HL-60 (cell line): ENCODE measurements at regions not wholly inside any gene's neighbourhood (a gene's known extent, or its start where the extent isn't known, plus 50 kb on each side); places are given as distances from the start of the nearest gene placed in this dataset.

Experiments
- GABPA ChIP-seq: IDR thresholded peaks from 2 replicates; pipeline ENCODE4 v1.6.1; 2012; ENCODE audit warnings: low read depth
- POLR2AphosphoS5 ChIP-seq: IDR thresholded peaks from 2 replicates; pipeline ENCODE4 v1.6.1; 2012; ENCODE audit warnings: low read depth
- TF ChIP-seq, protein P1 (sequence below): IDR thresholded peaks from 2 replicates; pipeline ENCODE4 v1.6.1; 2012; ENCODE audit warnings: low read depth; ENCODE audit not compliant: insufficient replicate concordance
- TF ChIP-seq, protein P2 (sequence below): IDR thresholded peaks from one replicate; pipeline ENCODE4 v1.5.1; 2011; ENCODE audit warnings: low read length, control low read depth, inconsistent platforms; ENCODE audit not compliant: insufficient read depth

DNA sequence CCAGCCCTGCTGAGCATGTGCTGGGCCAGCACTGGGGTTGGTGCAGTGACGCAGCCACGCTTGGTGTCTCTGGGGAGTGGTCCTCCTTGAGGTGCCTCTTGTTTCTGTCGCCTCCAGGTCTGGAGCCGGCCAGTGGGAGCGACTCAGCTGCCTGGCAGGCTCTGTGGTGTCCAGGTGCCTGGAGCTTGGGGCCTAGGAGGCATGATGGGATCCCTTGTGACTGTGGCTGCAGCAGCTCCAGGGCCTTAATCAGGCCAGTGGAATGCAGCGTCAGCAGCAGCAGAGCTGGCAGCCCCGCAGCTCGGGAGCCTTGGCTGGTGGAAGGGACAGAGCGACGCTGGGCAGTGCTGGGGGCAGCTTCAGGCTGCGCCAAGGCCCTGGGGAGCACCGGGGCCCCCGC, 74.7 kb upstream of the CIBAR2 start:
- TF ChIP-seq, protein P1, sequence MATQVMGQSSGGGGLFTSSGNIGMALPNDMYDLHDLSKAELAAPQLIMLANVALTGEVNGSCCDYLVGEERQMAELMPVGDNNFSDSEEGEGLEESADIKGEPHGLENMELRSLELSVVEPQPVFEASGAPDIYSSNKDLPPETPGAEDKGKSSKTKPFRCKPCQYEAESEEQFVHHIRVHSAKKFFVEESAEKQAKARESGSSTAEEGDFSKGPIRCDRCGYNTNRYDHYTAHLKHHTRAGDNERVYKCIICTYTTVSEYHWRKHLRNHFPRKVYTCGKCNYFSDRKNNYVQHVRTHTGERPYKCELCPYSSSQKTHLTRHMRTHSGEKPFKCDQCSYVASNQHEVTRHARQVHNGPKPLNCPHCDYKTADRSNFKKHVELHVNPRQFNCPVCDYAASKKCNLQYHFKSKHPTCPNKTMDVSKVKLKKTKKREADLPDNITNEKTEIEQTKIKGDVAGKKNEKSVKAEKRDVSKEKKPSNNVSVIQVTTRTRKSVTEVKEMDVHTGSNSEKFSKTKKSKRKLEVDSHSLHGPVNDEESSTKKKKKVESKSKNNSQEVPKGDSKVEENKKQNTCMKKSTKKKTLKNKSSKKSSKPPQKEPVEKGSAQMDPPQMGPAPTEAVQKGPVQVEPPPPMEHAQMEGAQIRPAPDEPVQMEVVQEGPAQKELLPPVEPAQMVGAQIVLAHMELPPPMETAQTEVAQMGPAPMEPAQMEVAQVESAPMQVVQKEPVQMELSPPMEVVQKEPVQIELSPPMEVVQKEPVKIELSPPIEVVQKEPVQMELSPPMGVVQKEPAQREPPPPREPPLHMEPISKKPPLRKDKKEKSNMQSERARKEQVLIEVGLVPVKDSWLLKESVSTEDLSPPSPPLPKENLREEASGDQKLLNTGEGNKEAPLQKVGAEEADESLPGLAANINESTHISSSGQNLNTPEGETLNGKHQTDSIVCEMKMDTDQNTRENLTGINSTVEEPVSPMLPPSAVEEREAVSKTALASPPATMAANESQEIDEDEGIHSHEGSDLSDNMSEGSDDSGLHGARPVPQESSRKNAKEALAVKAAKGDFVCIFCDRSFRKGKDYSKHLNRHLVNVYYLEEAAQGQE = no peak
- no peak for TF ChIP-seq POLR2AphosphoS5
- TF ChIP-seq, protein P2, sequence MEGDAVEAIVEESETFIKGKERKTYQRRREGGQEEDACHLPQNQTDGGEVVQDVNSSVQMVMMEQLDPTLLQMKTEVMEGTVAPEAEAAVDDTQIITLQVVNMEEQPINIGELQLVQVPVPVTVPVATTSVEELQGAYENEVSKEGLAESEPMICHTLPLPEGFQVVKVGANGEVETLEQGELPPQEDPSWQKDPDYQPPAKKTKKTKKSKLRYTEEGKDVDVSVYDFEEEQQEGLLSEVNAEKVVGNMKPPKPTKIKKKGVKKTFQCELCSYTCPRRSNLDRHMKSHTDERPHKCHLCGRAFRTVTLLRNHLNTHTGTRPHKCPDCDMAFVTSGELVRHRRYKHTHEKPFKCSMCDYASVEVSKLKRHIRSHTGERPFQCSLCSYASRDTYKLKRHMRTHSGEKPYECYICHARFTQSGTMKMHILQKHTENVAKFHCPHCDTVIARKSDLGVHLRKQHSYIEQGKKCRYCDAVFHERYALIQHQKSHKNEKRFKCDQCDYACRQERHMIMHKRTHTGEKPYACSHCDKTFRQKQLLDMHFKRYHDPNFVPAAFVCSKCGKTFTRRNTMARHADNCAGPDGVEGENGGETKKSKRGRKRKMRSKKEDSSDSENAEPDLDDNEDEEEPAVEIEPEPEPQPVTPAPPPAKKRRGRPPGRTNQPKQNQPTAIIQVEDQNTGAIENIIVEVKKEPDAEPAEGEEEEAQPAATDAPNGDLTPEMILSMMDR = no peak
- no peak for TF ChIP-seq GABPA
